ENCODE measurements at regions not wholly inside any gene's neighbourhood (a gene's known extent, or its start where the extent isn't known, plus 50 kb on each side); places are given as distances from the start of the nearest gene placed in this dataset.

- no peaks in the 10 kb centered on the region; the same call in 1 of the 2 replicates for H3K79me2 ChIP-seq (replicated peaks; ENCODE audit: insufficient read depth)
- Mint-ChIP-seq H3K4me1 (peaks cover 12% of the 10 kb centered on the region), H3K27me3 (ENCODE audit: insufficient read depth, low read depth, poor library complexity) (peaks cover 7% of the 10 kb centered on the region), H3K9me3 (no peaks in the 10 kb centered on the region), H3K27ac (no peak overlapping the region), H3K36me3 (ENCODE audit: low read depth) (no peaks in the 10 kb centered on the region; the same call in 2 of the 3 replicates), H3K4me3 (no peak overlapping the region)
- H3K27me3 ChIP-seq (ENCODE audit: insufficient read depth): no peaks in the 10 kb centered on the region
- peak overlapping the region; percentile 48; the same call in 1 of the 2 replicates for H3K27ac ChIP-seq (ENCODE audit: low read depth)
- peaks cover 3% of the 10 kb centered on the region; the same call in 1 of the 2 replicates for H3K9me2 ChIP-seq (ENCODE audit: insufficient read depth)
- 0 out of 2 replicates have a peak, but pooled peaks cover 4% of the 10 kb centered on the region for H3F3A ChIP-seq (replicated peaks; ENCODE audit: low read depth)
- H2AFZ ChIP-seq: no peak overlapping the region
- TF ChIP-seq CREB1 (CRISPR knock-in tag; IDR thresholded peaks at IDR 0.05; ENCODE audit: low read depth) (no peak), CTCF (conservative IDR thresholded peaks at IDR 0.05; ENCODE audit: low read depth in 2 of 2) (no peak), NANOG (IDR thresholded peaks at IDR 0.05; ENCODE audit: borderline replicate concordance) (no peak), ZNF331 (CRISPR knock-in tag; IDR thresholded peaks at IDR 0.05; ENCODE audit: low read depth) (no peak), ZNF462 (CRISPR knock-in tag; IDR thresholded peaks at IDR 0.05) (no peak), JUNB (IDR thresholded peaks at IDR 0.05; ENCODE audit: unreplicated experiment) (no peak), ETS1 (IDR thresholded peaks at IDR 0.05) (no peak), REST (IDR thresholded peaks at IDR 0.05; ENCODE audit: unreplicated experiment) (no peak), STAT1 (IDR thresholded peaks at IDR 0.05; ENCODE audit: unreplicated experiment) (no peak), EZH2 (IDR thresholded peaks at IDR 0.05; ENCODE audit: low read depth, unreplicated experiment) (no peak), POLR2AphosphoS5 (IDR thresholded peaks at IDR 0.05; ENCODE audit: low read depth) (no peak), EZH2phosphoT487 (IDR thresholded peaks at IDR 0.05; ENCODE audit: unreplicated experiment) (no peak), ZNF114 (CRISPR knock-in tag; IDR thresholded peaks at IDR 0.05) (no peak)
- no peaks in the 10 kb centered on the region for H3K36me3 ChIP-seq (ENCODE audit: insufficient read depth)
- no peak overlapping the region for H3K4me3 ChIP-seq
- ATAC-seq: no peak
- no peaks in the 10 kb centered on the region for H4K20me1 ChIP-seq (replicated peaks; ENCODE audit: insufficient read depth)
- peaks cover 22% of the 10 kb centered on the region for H3K4me1 ChIP-seq (ENCODE audit: insufficient read depth)
- DNase-seq (ENCODE audit: low spot score): no peak
- H3K4me2 ChIP-seq: peak overlapping the region; percentile 59; the same call in 1 of the 2 replicates
These were observed 115.9 kb upstream of the DAPK1 start for GRCh38 chr9:87381746-87382145.
